Lung (tissue), 11 donors: ENCODE measurements at regions not wholly inside any gene's neighbourhood (a gene's known extent, or its start where the extent isn't known, plus 50 kb on each side); places are given as distances from the start of the nearest gene placed in this dataset.
"Not testable (repeated sequence)": the region's sequence is repeated elsewhere in the genome, so short reads cannot be mapped to it uniquely, and the experiment has no call there.

Experiments used
- ATAC-seq: fragments of 200-7000 bp; cut with Tn5 transposase; one replicate; pipeline ENCODE4 v1.9.1; 2020; ENCODE audit warnings: moderate number of reproducible peaks; ENCODE audit not compliant: insufficient read depth, low FRiP score
- DNase-seq, 3 donors: peaks; one replicate each; pipeline ENCODE4 v3.0.0-alpha.2; 2013 to 2017
- H3K27ac ChIP-seq, 2 donors: one replicate each; pipeline ENCODE4 v1.5.1; 2013; ENCODE audit warnings: mild to moderate bottlenecking in 2 of 2, moderate library complexity in 2 of 2, control low read depth in 1 of 2, inconsistent platforms in 1 of 2, low read depth in 1 of 2, low read length in 1 of 2
- H3K27me3 ChIP-seq, 3 donors: one replicate each; pipeline ENCODE4 v1.5.1; 2013; ENCODE audit warnings: low read length in 2 of 3; ENCODE audit not compliant: control insufficient read depth in 3 of 3, insufficient read depth in 3 of 3
- H3K36me3 ChIP-seq, 4 donors: one replicate each; pipeline ENCODE4 v1.5.1; 2013; ENCODE audit warnings: low read length in 4 of 4, mild to moderate bottlenecking in 1 of 4, moderate library complexity in 1 of 4; ENCODE audit not compliant: control insufficient read depth in 4 of 4, insufficient read depth in 4 of 4
- H3K4me1 ChIP-seq, 5 donors: one replicate each; pipeline ENCODE4 v1.5.1; 2013; ENCODE audit warnings: low read length in 5 of 5, mild to moderate bottlenecking in 2 of 5, moderate library complexity in 1 of 5; ENCODE audit not compliant: control insufficient read depth in 5 of 5, insufficient read depth in 5 of 5
- H3K4me3 ChIP-seq: one replicate; pipeline ENCODE4 v1.5.1; 2013; ENCODE audit warnings: mild to moderate bottlenecking, control low read depth, moderate library complexity
- H3K9ac ChIP-seq, 2 donors: one replicate each; pipeline ENCODE4 v1.5.1; 2013; ENCODE audit warnings: low read length in 2 of 2, control low read depth in 1 of 2; ENCODE audit not compliant: insufficient read depth in 1 of 2
- H3K9me3 ChIP-seq, 4 donors: one replicate each; pipeline ENCODE4 v1.5.1; 2013; ENCODE audit warnings: low read length in 3 of 4, mild to moderate bottlenecking in 1 of 4, moderate library complexity in 1 of 4; ENCODE audit not compliant: control insufficient read depth in 4 of 4, insufficient read depth in 3 of 4
- CTCF ChIP-seq: IDR thresholded peaks from 2 replicates; pipeline ENCODE4 v1.5.1; 2012; ENCODE audit warnings: mild to moderate bottlenecking; ENCODE audit errors: control extremely low read depth, extremely low read depth
- WGBS, 2 donors: extraction: QIAGEN DNeasy Blood & Tissue Kit; methylation state at CpG; one replicate each; pipeline ENCODE4 v1.1.7; 2013; 5-methylcytosine and 5-hydroxymethylcytosine counted together
- donor health status: control.
- donor health status: control.
- donor health status: Bipolar disorder and iron deficiency.
- donor health status: healthy.
- donor health status: DM: yes; HTN: yes; CAD: no.

GRCh38 chr2:212722046-212722445, 183.4 kb upstream of the ERBB4 start:
- ATAC-seq = no peak
- Histone ChIP-seq H3K27me3 (no peaks in the 10 kb centered on the region), H3K9me3 (peaks cover 0 to 2% (median 0%) of the 10 kb centered on the region in 4 donors), H3K4me3 (no peak overlapping the region), H3K36me3 (no peaks in the 10 kb centered on the region), H3K4me1 (no peaks in the 10 kb centered on the region), H3K9ac (no peak overlapping the region), H3K27ac (no peak overlapping the region)
- 88 to 100% methylated on average over 1 of the region's 1 CpG for WGBS, 2 donors
- DNase-seq = no peak
- no peak for TF ChIP-seq CTCF

DNA sequence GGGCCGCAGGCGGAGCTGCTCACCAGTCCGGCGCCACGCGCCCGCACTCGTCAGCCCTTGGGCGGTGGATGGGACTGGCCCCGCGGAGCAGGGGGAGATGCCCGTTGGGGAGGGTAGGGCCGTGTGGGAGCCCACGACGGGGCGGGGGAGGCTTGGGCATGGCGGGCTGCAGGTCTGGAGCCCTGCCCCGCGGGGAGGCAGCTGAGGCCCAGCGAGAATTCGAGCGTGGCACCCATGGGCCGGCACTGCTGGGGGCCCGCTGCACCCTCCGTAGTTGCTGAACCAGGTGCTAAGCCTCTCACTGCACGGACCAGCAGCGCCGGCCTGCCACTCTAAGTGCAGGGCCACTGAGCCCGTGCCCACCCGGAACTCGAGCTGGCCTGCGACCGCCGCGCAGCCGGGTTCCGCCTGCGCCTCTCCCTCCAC, 182.4 kb upstream of the ERBB4 start:
- ATAC-seq (no peak), DNase-seq (no peak)
- H3K9ac ChIP-seq = no peak overlapping the region
- no peaks in the 10 kb centered on the region for H3K27me3 ChIP-seq
- peaks cover 0 to 2% (median 0%) of the 10 kb centered on the region in 4 donors for H3K9me3 ChIP-seq
- no peaks in the 10 kb centered on the region for H3K36me3 ChIP-seq
- no peak for TF ChIP-seq CTCF
- H3K4me3 ChIP-seq = no peak overlapping the region
- no peak overlapping the region for H3K27ac ChIP-seq
- no peaks in the 10 kb centered on the region for H3K4me1 ChIP-seq
- 94 to 96% methylated on average over 38 of the region's 38 CpGs for WGBS, 2 donors

- H3K4me3 ChIP-seq, ATAC-seq, H3K9ac ChIP-seq, DNase-seq, H3K27ac ChIP-seq, H3K36me3 ChIP-seq, H3K4me1 ChIP-seq, H3K27me3 ChIP-seq, H3K9me3 ChIP-seq: not testable (repeated sequence)
- WGBS, 2 donors = 47 to 74% methylated on average over 1 of the region's 1 CpG
Observed at GRCh38 chr2:212715411-212715810, 176.8 kb upstream of the ERBB4 start.

- ATAC-seq = no peak
- TF ChIP-seq CTCF = no peak
- Histone ChIP-seq H3K27me3 (no peaks in the 10 kb centered on the region), H3K9me3 (no peaks in the 10 kb centered on the region), H3K4me1 (no peaks in the 10 kb centered on the region), H3K36me3 (no peaks in the 10 kb centered on the region), H3K4me3 (no peak overlapping the region), H3K9ac (no peak overlapping the region), H3K27ac (no peak overlapping the region)
- 49 to 56% methylated on average over 1 of the region's 1 CpG for WGBS, 2 donors
- no peak for DNase-seq
Observed at GRCh38 chr2:212713681-212714080, 175.1 kb upstream of the ERBB4 start.
